Renal cortex interstitium (tissue), 11 donors: ENCODE measurements at regions not wholly inside any gene's neighbourhood (a gene's known extent, or its start where the extent isn't known, plus 50 kb on each side); places are given as distances from the start of the nearest gene placed in this dataset.

Experiments used
- DNase-seq, 11 donors: peaks; one replicate each; pipeline ENCODE4 v3.0.0-alpha.2; 2013; ENCODE audit warnings: low read depth in 9 of 11, low spot score in 4 of 11; ENCODE audit errors: extremely low read depth in 1 of 11

- DNase-seq, result no peak
Measured at GRCh38 chr11:27604416-27604815, 95.8 kb downstream of the BDNF start.

- DNase-seq, result no peak
Measured at GRCh38 chr11:27603376-27603990, 96.8 kb downstream of the BDNF start.

GRCh38 chr11:27600656-27601055 lies 94.1 kb upstream of the LIN7C start:
- no peak for DNase-seq

- DNase-seq, result no peak
Measured at GRCh38 chr11:27599217-27599616, 92.6 kb upstream of the LIN7C start.

- DNase-seq, result no peak
Measured at GRCh38 chr11:27596802-27597201, 90.2 kb upstream of the LIN7C start.

- no peak for DNase-seq
Measured at GRCh38 chr11:27596388-27596787, 89.8 kb upstream of the LIN7C start.

- no peak for DNase-seq
Measured at GRCh38 chr11:27592098-27592780, 85.7 kb upstream of the LIN7C start.

GRCh38 chr11:27582621-27583020 lies 76.1 kb upstream of the LIN7C start:
- no peak for DNase-seq

- DNase-seq, result no peak
Measured at GRCh38 chr11:27574342-27574741, 67.8 kb upstream of the LIN7C start.

GRCh38 chr11:27573024-27573423 lies 66.5 kb upstream of the LIN7C start:
- DNase-seq, result no peak

GRCh38 chr11:27571154-27571810 lies 64.7 kb upstream of the LIN7C start:
- DNase-seq, result peak in 7 of 11 donors; percentile 1 to 17 (median 10)

GRCh38 chr11:27570542-27570941 lies 64.0 kb upstream of the LIN7C start:
- DNase-seq, result no peak

GRCh38 chr11:27563641-27564040 lies 57.1 kb upstream of the LIN7C start:
- no peak for DNase-seq

GRCh38 chr11:27563201-27563600 lies 56.6 kb upstream of the LIN7C start:
- no peak for DNase-seq

GRCh38 chr11:27558401-27558800 lies 51.8 kb upstream of the LIN7C start:
- DNase-seq, result no peak

- DNase-seq, result no peak
Measured at GRCh38 chr11:27557226-27557625, 50.7 kb upstream of the LIN7C start.
